ENCODE measurements at regions not wholly inside any gene's neighbourhood (a gene's known extent, or its start where the extent isn't known, plus 50 kb on each side); places are given as distances from the start of the nearest gene placed in this dataset.

DNA sequence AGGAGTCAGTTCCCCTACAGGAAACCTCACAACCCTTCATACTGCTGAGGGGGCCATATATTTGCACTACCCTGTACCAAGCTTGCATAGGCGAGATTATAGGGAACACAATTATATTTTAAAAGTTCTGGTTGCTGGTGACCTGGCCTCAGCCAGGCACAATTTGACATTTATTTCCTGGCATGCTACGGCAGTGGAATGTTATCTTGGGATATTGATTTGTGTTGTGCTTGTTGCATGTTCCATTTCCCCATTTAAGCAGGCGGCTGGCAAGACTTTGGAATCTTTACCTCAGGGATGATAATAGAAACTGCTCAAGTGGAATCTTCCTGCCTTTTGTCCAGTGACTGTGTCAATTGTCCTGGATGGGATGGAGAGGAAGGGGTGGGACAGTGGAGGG lies 67.0 kb upstream of the RPS23 start:
- no peak for DNase-seq (ENCODE audit: low spot score)
- H3K27ac Mint-ChIP-seq (ENCODE audit: unreplicated experiment) = no peak overlapping the region
- no peaks in the 10 kb centered on the region for H3K36me3 Mint-ChIP-seq (ENCODE audit: low read depth)
- TF ChIP-seq, protein P1, sequence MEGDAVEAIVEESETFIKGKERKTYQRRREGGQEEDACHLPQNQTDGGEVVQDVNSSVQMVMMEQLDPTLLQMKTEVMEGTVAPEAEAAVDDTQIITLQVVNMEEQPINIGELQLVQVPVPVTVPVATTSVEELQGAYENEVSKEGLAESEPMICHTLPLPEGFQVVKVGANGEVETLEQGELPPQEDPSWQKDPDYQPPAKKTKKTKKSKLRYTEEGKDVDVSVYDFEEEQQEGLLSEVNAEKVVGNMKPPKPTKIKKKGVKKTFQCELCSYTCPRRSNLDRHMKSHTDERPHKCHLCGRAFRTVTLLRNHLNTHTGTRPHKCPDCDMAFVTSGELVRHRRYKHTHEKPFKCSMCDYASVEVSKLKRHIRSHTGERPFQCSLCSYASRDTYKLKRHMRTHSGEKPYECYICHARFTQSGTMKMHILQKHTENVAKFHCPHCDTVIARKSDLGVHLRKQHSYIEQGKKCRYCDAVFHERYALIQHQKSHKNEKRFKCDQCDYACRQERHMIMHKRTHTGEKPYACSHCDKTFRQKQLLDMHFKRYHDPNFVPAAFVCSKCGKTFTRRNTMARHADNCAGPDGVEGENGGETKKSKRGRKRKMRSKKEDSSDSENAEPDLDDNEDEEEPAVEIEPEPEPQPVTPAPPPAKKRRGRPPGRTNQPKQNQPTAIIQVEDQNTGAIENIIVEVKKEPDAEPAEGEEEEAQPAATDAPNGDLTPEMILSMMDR (IDR thresholded peaks at IDR 0.05) = no peak
- H3K9me3 Mint-ChIP-seq (ENCODE audit: low read depth) = peaks cover 2% of the 10 kb centered on the region
- H3K4me1 Mint-ChIP-seq (ENCODE audit: low read depth) = peaks cover 46% of the 10 kb centered on the region
- no peak overlapping the region for H3K4me3 Mint-ChIP-seq (ENCODE audit: unreplicated experiment)
- no peaks in the 10 kb centered on the region for H3K27me3 Mint-ChIP-seq (ENCODE audit: low read depth)

DNA sequence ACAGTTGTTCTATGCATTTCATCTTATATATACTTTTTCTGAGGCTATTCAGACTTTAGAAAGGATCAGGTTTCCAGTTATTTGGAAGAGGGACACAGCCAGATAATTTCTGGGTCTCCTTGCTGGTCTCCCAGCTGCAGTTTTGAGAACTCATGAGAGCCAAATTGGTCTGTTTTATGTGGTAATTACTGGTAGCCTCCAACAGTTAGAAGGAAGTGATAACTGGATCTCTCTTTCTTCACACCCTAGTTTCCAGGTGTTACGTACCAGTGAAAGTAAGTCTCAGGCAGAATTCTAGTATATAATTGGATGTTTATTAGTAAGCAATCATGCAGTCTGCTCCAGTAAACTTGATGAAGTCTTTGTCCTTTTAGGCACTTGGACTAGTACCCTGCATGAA lies 63.2 kb upstream of the RPS23 start:
- H3K4me1 Mint-ChIP-seq (ENCODE audit: low read depth) = peaks cover 39% of the 10 kb centered on the region
- no peaks in the 10 kb centered on the region for H3K9me3 Mint-ChIP-seq (ENCODE audit: low read depth)
- DNase-seq (ENCODE audit: low spot score) = no peak
- H3K27ac Mint-ChIP-seq (ENCODE audit: unreplicated experiment) = no peak overlapping the region
- no peaks in the 10 kb centered on the region for H3K36me3 Mint-ChIP-seq (ENCODE audit: low read depth)
- no peak overlapping the region for H3K4me3 Mint-ChIP-seq (ENCODE audit: unreplicated experiment)
- no peaks in the 10 kb centered on the region for H3K27me3 Mint-ChIP-seq (ENCODE audit: low read depth)
- TF ChIP-seq, protein P1 (IDR thresholded peaks at IDR 0.05) = no peak

DNA sequence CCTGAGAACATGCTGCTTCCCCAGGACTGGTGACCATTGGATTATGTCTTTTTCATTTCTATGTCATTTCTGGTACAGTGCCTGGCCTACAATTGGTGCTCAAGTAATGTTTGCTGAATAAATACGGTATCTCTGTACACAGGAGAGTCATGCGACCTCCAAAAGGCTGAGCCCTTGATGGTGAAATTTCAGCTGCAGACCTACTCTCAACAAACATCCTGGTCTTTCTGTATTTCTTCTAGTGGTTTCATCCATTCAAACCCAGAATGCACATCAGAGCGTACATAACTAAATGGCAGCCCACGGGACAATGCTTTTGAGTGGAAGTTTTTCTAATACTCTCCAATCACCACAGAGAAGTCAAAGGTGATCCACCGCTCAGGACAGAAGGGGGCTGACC lies 62.6 kb upstream of the RPS23 start:
- Mint-ChIP-seq H3K27ac (ENCODE audit: unreplicated experiment) (peak overlapping the region; percentile 22), H3K36me3 (ENCODE audit: low read depth) (no peaks in the 10 kb centered on the region), H3K4me3 (ENCODE audit: unreplicated experiment) (no peak overlapping the region), H3K27me3 (ENCODE audit: low read depth) (no peaks in the 10 kb centered on the region), H3K9me3 (ENCODE audit: low read depth) (no peaks in the 10 kb centered on the region), H3K4me1 (ENCODE audit: low read depth) (peaks cover 42% of the 10 kb centered on the region)
- DNase-seq (ENCODE audit: low spot score) = no peak
- TF ChIP-seq, protein P1 (IDR thresholded peaks at IDR 0.05) = no peak

DNA sequence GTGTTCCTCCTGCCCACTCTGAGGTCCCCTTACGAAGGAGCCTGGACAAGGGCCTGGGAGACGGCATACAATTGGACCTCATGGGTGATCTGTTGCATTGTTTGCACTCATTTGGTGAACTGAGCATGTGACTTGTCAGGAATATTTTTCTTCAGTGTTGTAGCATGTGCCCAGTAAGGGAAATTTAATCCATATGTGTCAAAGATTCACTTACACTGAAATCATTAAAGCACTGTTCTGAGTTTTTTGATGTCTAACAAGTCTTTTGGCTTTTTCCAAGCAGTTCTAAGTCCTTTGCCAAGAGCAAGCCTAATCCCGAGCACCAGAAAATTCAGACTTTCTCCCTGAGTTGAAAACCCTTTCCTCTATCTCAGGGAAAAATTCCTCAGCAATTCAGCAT lies 61.6 kb upstream of the RPS23 start:
- TF ChIP-seq, protein P1 (IDR thresholded peaks at IDR 0.05) = no peak

DNA sequence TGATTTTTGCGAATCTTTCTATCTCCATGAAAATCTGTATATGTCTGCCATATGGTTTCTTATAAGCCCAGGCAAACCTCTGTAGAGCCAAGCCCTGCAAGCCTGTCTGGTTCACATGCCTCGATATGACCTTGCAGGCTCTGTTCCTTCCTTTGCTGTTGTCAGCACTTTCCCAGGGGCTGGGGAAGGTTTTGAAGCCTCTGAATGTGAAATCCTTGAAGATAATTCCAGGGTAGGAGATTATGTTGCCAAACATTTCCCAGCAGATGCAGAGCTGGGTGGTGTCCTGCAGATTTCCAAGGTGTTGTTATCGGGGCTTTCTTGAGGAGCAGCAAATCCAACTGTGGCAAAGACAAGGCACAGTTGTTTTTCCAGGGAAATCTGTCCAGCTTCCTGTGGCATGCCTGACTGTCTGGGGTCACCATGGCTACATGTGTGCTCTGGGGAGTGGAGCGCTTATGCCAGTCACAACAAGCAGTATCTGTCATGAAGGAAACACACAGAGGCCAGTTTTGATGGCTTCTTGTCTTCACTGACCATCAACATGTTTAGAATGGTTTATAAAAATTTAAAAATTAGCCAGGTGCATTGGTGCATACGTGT lies 60.7 kb upstream of the RPS23 start:
- Mint-ChIP-seq H3K4me3 (ENCODE audit: unreplicated experiment) (no peak overlapping the region), H3K27ac (ENCODE audit: unreplicated experiment) (peak overlapping the region; percentile 29), H3K27me3 (ENCODE audit: low read depth) (no peaks in the 10 kb centered on the region), H3K4me1 (ENCODE audit: low read depth) (peaks cover 58% of the 10 kb centered on the region), H3K36me3 (ENCODE audit: low read depth) (no peaks in the 10 kb centered on the region), H3K9me3 (ENCODE audit: low read depth) (no peaks in the 10 kb centered on the region)
- TF ChIP-seq, protein P1 (IDR thresholded peaks at IDR 0.05) = no peak
- DNase-seq (ENCODE audit: low spot score) = no peak

More for the DNA sequence above, 61.6 kb upstream of the RPS23 start:
- no peak for DNase-seq (ENCODE audit: low spot score)
- Mint-ChIP-seq H3K36me3 (ENCODE audit: low read depth) (no peaks in the 10 kb centered on the region), H3K27ac (ENCODE audit: unreplicated experiment) (peak overlapping the region; percentile 49), H3K27me3 (ENCODE audit: low read depth) (no peaks in the 10 kb centered on the region), H3K9me3 (ENCODE audit: low read depth) (no peaks in the 10 kb centered on the region), H3K4me1 (ENCODE audit: low read depth) (peaks cover 49% of the 10 kb centered on the region), H3K4me3 (ENCODE audit: unreplicated experiment) (no peak overlapping the region)

All from chondrocyte (in vitro differentiated cells).